AG10803 (cell line): ENCODE measurements at regions not wholly inside any gene's neighbourhood (a gene's known extent, or its start where the extent isn't known, plus 50 kb on each side); places are given as distances from the start of the nearest gene placed in this dataset.

Experiments used
- DNase-seq: peaks from one replicate; pipeline ENCODE4 v3.0.0; 2010; ENCODE audit warnings: low read depth
- H3K4me3 ChIP-seq: 2 replicates; pipeline ENCODE4 v1.5.1; 2011; ENCODE audit warnings: mild to moderate bottlenecking, low read length, control low read depth
- TF ChIP-seq, protein P1 (sequence below): conservative IDR thresholded peaks from 2 replicates; pipeline ENCODE4 v1.5.1; 2011; ENCODE audit warnings: mild to moderate bottlenecking, low read length, control low read depth, inconsistent platforms

- H3K4me3 ChIP-seq: no peak overlapping the region
- DNase-seq: no peak
- TF ChIP-seq, protein P1, sequence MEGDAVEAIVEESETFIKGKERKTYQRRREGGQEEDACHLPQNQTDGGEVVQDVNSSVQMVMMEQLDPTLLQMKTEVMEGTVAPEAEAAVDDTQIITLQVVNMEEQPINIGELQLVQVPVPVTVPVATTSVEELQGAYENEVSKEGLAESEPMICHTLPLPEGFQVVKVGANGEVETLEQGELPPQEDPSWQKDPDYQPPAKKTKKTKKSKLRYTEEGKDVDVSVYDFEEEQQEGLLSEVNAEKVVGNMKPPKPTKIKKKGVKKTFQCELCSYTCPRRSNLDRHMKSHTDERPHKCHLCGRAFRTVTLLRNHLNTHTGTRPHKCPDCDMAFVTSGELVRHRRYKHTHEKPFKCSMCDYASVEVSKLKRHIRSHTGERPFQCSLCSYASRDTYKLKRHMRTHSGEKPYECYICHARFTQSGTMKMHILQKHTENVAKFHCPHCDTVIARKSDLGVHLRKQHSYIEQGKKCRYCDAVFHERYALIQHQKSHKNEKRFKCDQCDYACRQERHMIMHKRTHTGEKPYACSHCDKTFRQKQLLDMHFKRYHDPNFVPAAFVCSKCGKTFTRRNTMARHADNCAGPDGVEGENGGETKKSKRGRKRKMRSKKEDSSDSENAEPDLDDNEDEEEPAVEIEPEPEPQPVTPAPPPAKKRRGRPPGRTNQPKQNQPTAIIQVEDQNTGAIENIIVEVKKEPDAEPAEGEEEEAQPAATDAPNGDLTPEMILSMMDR: no peak
These were observed 1415.8 kb upstream of the CELF4 start for GRCh38 chr18:38981389-38981788.

- DNase-seq: no peak
- TF ChIP-seq, protein P1: no peak
- no peak overlapping the region for H3K4me3 ChIP-seq
These were observed 1414.8 kb upstream of the CELF4 start for GRCh38 chr18:38980420-38980819.

DNA sequence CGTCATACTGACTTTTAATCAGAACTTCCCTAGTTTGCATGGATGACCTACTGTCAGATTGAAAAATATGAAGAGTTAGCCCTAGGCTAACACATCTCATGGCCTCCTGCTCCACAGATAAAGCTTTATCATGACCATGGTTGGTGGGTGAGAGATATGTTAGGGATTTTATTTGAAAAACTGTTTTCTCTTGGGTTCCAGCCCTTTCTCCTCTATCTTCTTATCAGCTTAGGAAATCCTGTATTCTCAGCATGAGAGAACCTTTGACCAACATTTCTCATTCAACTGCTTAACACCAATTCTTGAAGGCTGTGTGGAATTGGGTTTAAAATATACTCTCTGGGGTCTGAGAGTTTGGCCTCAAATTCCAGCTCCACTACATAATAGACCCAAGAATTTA, 1407.0 kb upstream of the CELF4 start:
- TF ChIP-seq, protein P1: no peak
- no peak overlapping the region for H3K4me3 ChIP-seq
- DNase-seq: no peak

- no peak overlapping the region for H3K4me3 ChIP-seq
- no peak for DNase-seq
- TF ChIP-seq, protein P1: no peak
These were observed 1406.3 kb upstream of the CELF4 start for GRCh38 chr18:38971881-38972280.

DNA sequence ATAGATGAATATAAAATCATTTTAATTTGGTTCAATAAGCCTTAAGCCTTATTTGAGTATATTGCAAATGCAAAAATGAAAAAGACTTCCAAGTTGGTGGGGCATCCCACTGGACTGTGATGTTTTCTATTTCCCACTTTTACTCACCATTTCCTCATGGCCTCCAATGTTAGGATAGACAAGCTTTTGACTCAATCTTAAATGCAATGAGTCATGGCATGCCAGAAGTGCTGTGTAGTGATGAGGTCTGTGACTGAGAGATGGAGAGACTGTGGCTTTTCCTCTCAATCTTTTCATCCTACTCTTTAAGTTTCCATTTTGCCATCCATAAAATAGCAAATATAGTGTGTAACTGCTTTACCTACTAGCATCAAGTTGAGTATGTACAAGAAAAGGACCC, 1401.2 kb upstream of the CELF4 start:
- H3K4me3 ChIP-seq: no peak overlapping the region
- DNase-seq: no peak
- TF ChIP-seq, protein P1: no peak

GRCh38 chr18:38963943-38964660, 1398.5 kb upstream of the CELF4 start:
- no peak overlapping the region for H3K4me3 ChIP-seq
- no peak for DNase-seq
- TF ChIP-seq, protein P1: no peak

GRCh38 chr18:38961880-38962279, 1396.3 kb upstream of the CELF4 start:
- no peak overlapping the region for H3K4me3 ChIP-seq
- TF ChIP-seq, protein P1: no peak
- DNase-seq: no peak
